ENCODE measurements at regions not wholly inside any gene's neighbourhood (a gene's known extent, or its start where the extent isn't known, plus 50 kb on each side); places are given as distances from the start of the nearest gene placed in this dataset.

- TF ChIP-seq CTCF (IDR thresholded peaks at IDR 0.05; ENCODE audit: borderline replicate concordance, extremely low read depth, low read length, poor library complexity, severe bottlenecking) (no peak), EZH2 (IDR thresholded peaks at IDR 0.05; ENCODE audit: borderline replicate concordance, low read depth, low read length, severe bottlenecking) (no peak)
These were observed 588.4 kb downstream of the AJAP1 start for GRCh38 chr1:5242850-5243249.
